Fibroblast of gingiva (primary cell): ENCODE measurements at regions not wholly inside any gene's neighbourhood (a gene's known extent, or its start where the extent isn't known, plus 50 kb on each side); places are given as distances from the start of the nearest gene placed in this dataset.

Experiments
- DNase-seq: peaks from one replicate; pipeline ENCODE4 v3.0.0-alpha.2; 2011; ENCODE audit warnings: low read depth

GRCh38 chr1:36721261-36721660 is 238.5 kb upstream of the CSF3R start:
- no peak for DNase-seq

GRCh38 chr1:36717431-36717830 is 234.7 kb upstream of the CSF3R start:
- DNase-seq = no peak

GRCh38 chr1:36715797-36716196 is 233.1 kb upstream of the CSF3R start:
- no peak for DNase-seq

GRCh38 chr1:36714301-36714700 is 231.6 kb upstream of the CSF3R start:
- DNase-seq = no peak

- DNase-seq = no peak
Observed at GRCh38 chr1:36711480-36711879, 228.8 kb upstream of the CSF3R start.

- DNase-seq = no peak
Observed at GRCh38 chr1:36710951-36711350, 228.2 kb upstream of the CSF3R start.

GRCh38 chr1:36709869-36710481 is 227.3 kb upstream of the CSF3R start:
- no peak for DNase-seq

GRCh38 chr1:36708587-36708986 is 225.9 kb upstream of the CSF3R start:
- DNase-seq = no peak

- no peak for DNase-seq
Observed at GRCh38 chr1:36707221-36707620, 224.5 kb upstream of the CSF3R start.

- no peak for DNase-seq
Observed at GRCh38 chr1:36706416-36706815, 223.7 kb upstream of the CSF3R start.

GRCh38 chr1:36705629-36706028 is 222.9 kb upstream of the CSF3R start:
- no peak for DNase-seq

- DNase-seq = peak; percentile 27
Observed at GRCh38 chr1:36703526-36704208, 221.0 kb upstream of the CSF3R start.

GRCh38 chr1:36702963-36703362 is 220.2 kb upstream of the CSF3R start:
- no peak for DNase-seq

GRCh38 chr1:36699113-36699911 is 216.6 kb upstream of the CSF3R start:
- DNase-seq = no peak

GRCh38 chr1:36697836-36698605 is 215.3 kb upstream of the CSF3R start:
- no peak for DNase-seq

GRCh38 chr1:36696261-36696940 is 213.7 kb upstream of the CSF3R start:
- DNase-seq = no peak

GRCh38 chr1:36693603-36694002 is 210.9 kb upstream of the CSF3R start:
- DNase-seq = no peak

- no peak for DNase-seq
Observed at GRCh38 chr1:36693161-36693525, 210.4 kb upstream of the CSF3R start.

- DNase-seq = no peak
Observed at GRCh38 chr1:36692465-36693160, 209.9 kb upstream of the CSF3R start.

- no peak for DNase-seq
Observed at GRCh38 chr1:36691374-36691773, 208.7 kb upstream of the CSF3R start.

- DNase-seq = no peak
Observed at GRCh38 chr1:36689992-36690391, 207.3 kb upstream of the CSF3R start.
